Activated T-cell treated with anti-CD3 and anti-CD28 coated beads, Interleukin-2, amount 50 U/mL, for 72 hours (primary cell): ENCODE measurements at regions not wholly inside any gene's neighbourhood (a gene's known extent, or its start where the extent isn't known, plus 50 kb on each side); places are given as distances from the start of the nearest gene placed in this dataset.

Experiments
- ATAC-seq, 2 donors: fragments of 150-1000 bp; cut with Tn5 transposase; replicated peaks in 1 of 2; 2 replicates each; pipeline ENCODE4 v1.10.0; 2021; ENCODE audit warnings: moderate library complexity in 2 of 2, mild to moderate bottlenecking in 1 of 2
- DNase-seq, 2 donors: peaks; one replicate each; pipeline ENCODE4 v3.0.0; 2021 to 2022; ENCODE audit warnings: mixed read lengths in 1 of 2
- H3K27ac Mint-ChIP-seq: one replicate; pipeline ENCODE4 v1.8.0; 2022; ENCODE audit warnings: mild to moderate bottlenecking, moderate library complexity, mixed read lengths
- H3K27me3 Mint-ChIP-seq: one replicate; pipeline ENCODE4 v1.8.0; 2022; ENCODE audit warnings: low read depth, mixed read lengths
- H3K36me3 Mint-ChIP-seq, 2 donors: one replicate each; pipeline ENCODE4 v1.8.0; 2022; ENCODE audit warnings: mixed read lengths in 2 of 2, mild to moderate bottlenecking in 1 of 2; ENCODE audit not compliant: insufficient read depth in 2 of 2
- H3K4me1 Mint-ChIP-seq: one replicate; pipeline ENCODE4 v1.8.0; 2022; ENCODE audit warnings: low read depth, mixed read lengths
- H3K4me3 Mint-ChIP-seq, 2 donors: one replicate each; pipeline ENCODE4 v1.8.0; 2022; ENCODE audit warnings: mild to moderate bottlenecking in 2 of 2, mixed read lengths in 2 of 2, moderate library complexity in 2 of 2
- H3K9me3 Mint-ChIP-seq, 2 donors: one replicate each; pipeline ENCODE4 v1.8.0; 2022; ENCODE audit warnings: mixed read lengths in 2 of 2

DNA sequence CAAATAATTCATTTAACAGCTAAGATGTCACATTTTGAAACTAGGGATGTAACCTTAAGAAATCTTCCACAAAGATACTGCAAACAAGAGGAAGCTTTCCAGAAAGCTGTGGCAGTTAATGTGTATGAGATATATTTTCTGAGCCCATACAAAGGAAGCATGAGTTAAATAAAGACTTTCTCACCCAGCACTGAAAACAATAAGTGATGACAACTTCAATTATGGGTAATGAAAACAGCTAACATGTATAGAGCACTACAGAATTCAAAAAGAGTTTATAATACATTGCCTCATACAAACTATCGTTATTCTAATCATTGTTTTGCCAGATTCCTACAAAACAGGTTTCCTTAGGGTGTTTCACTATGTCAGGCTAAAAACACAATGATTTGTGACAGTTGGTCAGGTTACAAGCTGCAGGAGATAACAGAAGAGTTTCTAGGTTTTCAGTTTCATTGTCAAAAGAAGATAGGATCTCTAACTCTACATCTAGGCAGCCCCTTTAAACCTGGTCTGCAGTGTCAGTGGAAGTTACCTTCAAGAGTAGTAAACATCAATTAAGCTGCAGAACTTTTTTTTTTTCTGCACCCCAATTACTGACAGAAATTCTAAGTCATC lies 618.1 kb upstream of the ADGRL3 start:
- H3K27me3 Mint-ChIP-seq = no peaks in the 10 kb centered on the region

DNA sequence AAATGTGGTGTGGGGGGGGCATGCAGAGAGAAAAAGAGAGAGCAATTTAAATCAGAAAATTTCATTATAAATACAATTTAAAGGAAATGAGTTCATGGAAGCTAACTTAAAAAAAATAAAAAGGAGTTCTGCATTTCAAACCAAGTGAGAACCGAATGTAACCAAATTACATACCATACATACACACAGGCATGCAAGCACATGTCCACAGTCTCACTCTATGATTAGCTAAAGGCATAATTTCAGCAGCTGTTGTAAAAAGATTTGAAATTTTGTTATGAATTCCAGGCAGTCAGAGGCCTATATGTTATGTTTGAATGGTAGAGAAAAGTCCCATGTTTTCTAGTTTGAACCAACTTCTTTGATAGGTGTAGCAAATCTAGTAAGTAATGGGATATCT lies 611.6 kb upstream of the ADGRL3 start:
- no peaks in the 10 kb centered on the region for H3K27me3 Mint-ChIP-seq
- H3K9me3 Mint-ChIP-seq = peaks cover 9 to 13% of the 10 kb centered on the region in 2 donors
- H3K36me3 Mint-ChIP-seq = no peaks in the 10 kb centered on the region
- no peaks in the 10 kb centered on the region for H3K4me1 Mint-ChIP-seq
- H3K27ac Mint-ChIP-seq = no peak overlapping the region
- H3K4me3 Mint-ChIP-seq = no peak overlapping the region
- DNase-seq (no peak), ATAC-seq (no peak)

More for the DNA sequence above, 618.1 kb upstream of the ADGRL3 start:
- H3K36me3 Mint-ChIP-seq = peaks cover 2 to 4% of the 10 kb centered on the region in 2 donors
- no peak overlapping the region for H3K27ac Mint-ChIP-seq
- H3K9me3 Mint-ChIP-seq = peaks cover 4 to 8% of the 10 kb centered on the region in 2 donors
- no peaks in the 10 kb centered on the region for H3K4me1 Mint-ChIP-seq
- no peak for DNase-seq
- H3K4me3 Mint-ChIP-seq = no peak overlapping the region
- no peak for ATAC-seq

- Mint-ChIP-seq H3K36me3 (no peaks in the 10 kb centered on the region), H3K27me3 (no peaks in the 10 kb centered on the region), H3K4me1 (no peaks in the 10 kb centered on the region), H3K4me3 (no peak overlapping the region), H3K9me3 (peaks cover 11 to 15% of the 10 kb centered on the region in 2 donors), H3K27ac (no peak overlapping the region)
- DNase-seq (no peak), ATAC-seq (no peak)
Observed at GRCh38 chr4:60589425-60589824, 610.7 kb upstream of the ADGRL3 start.

GRCh38 chr4:60590116-60590515 lies 610.0 kb upstream of the ADGRL3 start:
- ATAC-seq (no peak), DNase-seq (no peak)
- Mint-ChIP-seq H3K27ac (no peak overlapping the region), H3K4me3 (no peak overlapping the region), H3K27me3 (no peaks in the 10 kb centered on the region), H3K9me3 (peaks cover 14 to 18% of the 10 kb centered on the region in 2 donors), H3K36me3 (no peaks in the 10 kb centered on the region), H3K4me1 (no peaks in the 10 kb centered on the region)

DNA sequence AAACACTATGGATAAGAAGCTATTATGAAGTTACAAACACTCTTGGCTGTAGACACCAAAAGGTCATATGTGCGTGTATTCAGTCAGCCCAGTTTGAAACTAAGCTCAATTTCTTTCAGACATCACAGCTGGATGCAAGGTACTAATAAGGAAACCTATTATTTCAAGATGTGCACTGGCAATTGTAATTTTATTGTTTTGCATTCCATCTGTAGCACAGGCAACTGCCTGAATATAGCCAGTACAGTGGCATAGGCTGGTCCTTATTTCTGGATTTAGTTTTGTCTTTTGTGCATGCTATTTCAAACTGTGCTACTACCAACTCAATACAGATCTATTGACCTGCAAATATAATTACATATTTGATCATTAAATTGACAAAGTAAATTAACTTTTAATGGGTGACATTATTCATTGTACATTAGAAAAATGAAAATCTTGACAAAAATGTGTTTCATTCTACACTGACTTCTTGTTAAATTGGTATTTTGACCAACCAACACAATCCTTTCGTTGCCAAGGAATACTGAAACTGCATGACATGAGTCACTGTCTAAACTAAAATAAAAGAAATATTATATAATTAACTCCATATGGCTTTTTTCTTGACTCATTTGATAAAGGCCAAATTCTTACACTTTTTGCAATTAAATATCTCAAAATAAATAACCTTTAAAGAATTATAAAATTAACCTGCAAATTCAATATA lies 594.3 kb upstream of the ADGRL3 start:
- DNase-seq (no peak), ATAC-seq (no peak)
- Mint-ChIP-seq H3K27ac (no peak overlapping the region), H3K9me3 (peaks cover 9 to 10% of the 10 kb centered on the region in 2 donors), H3K27me3 (no peaks in the 10 kb centered on the region), H3K4me3 (no peak overlapping the region), H3K36me3 (peaks cover 2 to 3% of the 10 kb centered on the region in 2 donors), H3K4me1 (no peaks in the 10 kb centered on the region)

GRCh38 chr4:60611762-60612496 lies 588.2 kb upstream of the ADGRL3 start:
- peaks cover 9 to 19% of the 10 kb centered on the region in 2 donors for H3K9me3 Mint-ChIP-seq
- peaks cover 0 to 2% of the 10 kb centered on the region in 2 donors for H3K36me3 Mint-ChIP-seq
- no peaks in the 10 kb centered on the region for H3K4me1 Mint-ChIP-seq
- ATAC-seq (no peak), DNase-seq (no peak)
- H3K27me3 Mint-ChIP-seq = no peaks in the 10 kb centered on the region
- H3K27ac Mint-ChIP-seq = no peak overlapping the region
- H3K4me3 Mint-ChIP-seq = no peak overlapping the region

DNA sequence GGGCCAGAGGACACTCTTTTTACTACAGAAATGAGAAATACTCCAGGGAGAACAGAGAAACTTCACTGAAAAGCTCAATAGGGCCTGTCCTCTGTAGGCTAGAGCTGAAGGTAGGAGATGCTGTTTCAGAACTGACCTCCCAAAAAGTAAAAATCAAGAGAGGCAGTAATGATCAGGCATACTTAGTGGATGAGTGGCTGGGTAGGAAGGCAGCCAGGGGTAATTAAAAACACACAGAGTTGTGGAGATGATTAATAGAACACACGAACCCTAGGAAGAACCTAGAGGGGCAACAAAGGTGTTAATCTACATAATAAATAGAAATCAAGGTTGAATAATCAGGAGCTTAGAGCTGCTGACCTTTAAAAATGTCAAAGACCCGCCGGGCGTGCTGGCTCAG lies 582.4 kb upstream of the ADGRL3 start:
- H3K4me3 Mint-ChIP-seq = no peak overlapping the region
- H3K4me1 Mint-ChIP-seq = no peaks in the 10 kb centered on the region
- ATAC-seq (no peak), DNase-seq (no peak)
- H3K27ac Mint-ChIP-seq = no peak overlapping the region
- H3K27me3 Mint-ChIP-seq = no peaks in the 10 kb centered on the region
- H3K36me3 Mint-ChIP-seq = peaks cover 0 to 2% of the 10 kb centered on the region in 2 donors
- H3K9me3 Mint-ChIP-seq = peaks cover 10 to 14% of the 10 kb centered on the region in 2 donors

- Mint-ChIP-seq H3K4me1 (no peaks in the 10 kb centered on the region), H3K27me3 (no peaks in the 10 kb centered on the region), H3K9me3 (peaks cover 10% of the 10 kb centered on the region in 2 donors), H3K36me3 (peaks cover 0 to 2% of the 10 kb centered on the region in 2 donors), H3K4me3 (no peak overlapping the region), H3K27ac (no peak overlapping the region)
- DNase-seq = no peak
- ATAC-seq = no peak
Observed at GRCh38 chr4:60619531-60620305, 580.4 kb upstream of the ADGRL3 start.

DNA sequence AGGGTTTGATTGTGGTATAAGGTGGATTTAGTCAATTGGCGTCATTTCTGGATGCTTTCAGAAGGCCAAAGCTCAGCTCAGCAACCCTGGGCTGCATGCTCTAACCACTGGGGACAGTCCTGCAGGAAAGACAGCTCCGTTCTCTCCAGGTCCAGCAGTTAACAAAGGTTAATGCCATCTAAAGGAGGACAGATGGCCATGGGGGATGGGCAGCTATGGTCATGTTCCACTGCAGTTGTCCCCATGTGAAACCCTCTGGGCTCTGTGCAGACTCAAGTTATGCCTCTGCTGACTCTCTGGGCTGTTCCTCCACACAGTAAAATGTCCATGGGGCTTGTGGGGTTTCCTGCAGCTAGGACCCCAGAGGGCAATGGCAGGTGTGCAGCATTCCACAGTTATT lies 562.1 kb upstream of the ADGRL3 start:
- peaks cover 2% of the 10 kb centered on the region in 2 donors for H3K36me3 Mint-ChIP-seq
- H3K4me3 Mint-ChIP-seq = no peak overlapping the region
- H3K4me1 Mint-ChIP-seq = no peaks in the 10 kb centered on the region
- peaks cover 8 to 17% of the 10 kb centered on the region in 2 donors for H3K9me3 Mint-ChIP-seq
- DNase-seq (no peak), ATAC-seq (no peak)
- H3K27me3 Mint-ChIP-seq = no peaks in the 10 kb centered on the region
- no peak overlapping the region for H3K27ac Mint-ChIP-seq

GRCh38 chr4:60648774-60649173 lies 551.4 kb upstream of the ADGRL3 start:
- DNase-seq = no peak
- peaks cover 0 to 4% of the 10 kb centered on the region in 2 donors for H3K9me3 Mint-ChIP-seq
- no peaks in the 10 kb centered on the region for H3K27me3 Mint-ChIP-seq
- no peak for ATAC-seq
- H3K36me3 Mint-ChIP-seq = no peaks in the 10 kb centered on the region
- no peak overlapping the region for H3K4me3 Mint-ChIP-seq
- no peak overlapping the region for H3K27ac Mint-ChIP-seq
- H3K4me1 Mint-ChIP-seq = no peaks in the 10 kb centered on the region

GRCh38 chr4:60652933-60653332 lies 547.2 kb upstream of the ADGRL3 start:
- Mint-ChIP-seq H3K27me3 (no peaks in the 10 kb centered on the region), H3K27ac (no peak overlapping the region), H3K9me3 (peaks cover 4 to 7% of the 10 kb centered on the region in 2 donors), H3K4me3 (no peak overlapping the region), H3K36me3 (no peaks in the 10 kb centered on the region), H3K4me1 (no peaks in the 10 kb centered on the region)
- no peak for ATAC-seq
- DNase-seq = no peak

DNA sequence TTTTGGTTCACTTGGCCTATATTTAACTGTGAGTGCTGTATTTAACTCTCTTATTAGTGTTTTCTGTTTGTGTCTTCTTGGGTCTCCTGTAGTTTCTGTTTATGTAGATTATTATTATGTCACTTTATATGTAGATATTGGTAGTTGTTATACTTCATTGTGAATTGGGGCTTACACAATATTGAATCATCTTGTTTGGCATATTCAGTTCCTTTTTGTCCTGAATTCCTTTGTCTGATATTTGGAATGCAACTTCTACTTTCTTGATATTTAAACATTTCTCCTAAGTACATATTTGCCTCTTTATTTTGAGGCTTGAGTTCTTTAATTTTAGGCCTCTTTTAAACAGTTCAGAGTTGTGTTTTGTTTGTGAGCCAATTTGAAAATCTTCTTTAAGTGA lies 544.8 kb upstream of the ADGRL3 start:
- DNase-seq = no peak
- no peaks in the 10 kb centered on the region for H3K27me3 Mint-ChIP-seq
- peaks cover 3 to 10% of the 10 kb centered on the region in 2 donors for H3K9me3 Mint-ChIP-seq
- no peak overlapping the region for H3K27ac Mint-ChIP-seq
- H3K4me3 Mint-ChIP-seq = no peak overlapping the region
- peaks cover 0 to 3% of the 10 kb centered on the region in 2 donors for H3K36me3 Mint-ChIP-seq
- no peak for ATAC-seq
- no peaks in the 10 kb centered on the region for H3K4me1 Mint-ChIP-seq

- H3K9me3 Mint-ChIP-seq = peaks cover 3 to 10% of the 10 kb centered on the region in 2 donors
- ATAC-seq (no peak), DNase-seq (no peak)
- no peaks in the 10 kb centered on the region for H3K27me3 Mint-ChIP-seq
- H3K36me3 Mint-ChIP-seq = peaks cover 0 to 3% of the 10 kb centered on the region in 2 donors
- no peak overlapping the region for H3K4me3 Mint-ChIP-seq
- no peak overlapping the region for H3K27ac Mint-ChIP-seq
- no peaks in the 10 kb centered on the region for H3K4me1 Mint-ChIP-seq
Observed at GRCh38 chr4:60656171-60656570, 544.0 kb upstream of the ADGRL3 start.
